D721Med (cell line): ENCODE measurements at regions not wholly inside any gene's neighbourhood (a gene's known extent, or its start where the extent isn't known, plus 50 kb on each side); places are given as distances from the start of the nearest gene placed in this dataset.

Source experiments
- DNase-seq: peaks from one replicate; pipeline ENCODE4 v3.0.0; 2011; ENCODE audit warnings: low spot score; ENCODE audit not compliant: insufficient read length
- FAIRE-seq: peaks from 2 replicates; lab custom pipeline; 2011; peaks lifted over from hg19 to GRCh38; lab: Jason Lieb, UNC
- CTCF ChIP-seq: IDR thresholded peaks from 2 replicates; pipeline ENCODE4 v1.5.1; 2012; ENCODE audit warnings: mild to moderate bottlenecking, control low read depth; ENCODE audit not compliant: insufficient read depth; ENCODE audit errors: missing control alignments

DNA sequence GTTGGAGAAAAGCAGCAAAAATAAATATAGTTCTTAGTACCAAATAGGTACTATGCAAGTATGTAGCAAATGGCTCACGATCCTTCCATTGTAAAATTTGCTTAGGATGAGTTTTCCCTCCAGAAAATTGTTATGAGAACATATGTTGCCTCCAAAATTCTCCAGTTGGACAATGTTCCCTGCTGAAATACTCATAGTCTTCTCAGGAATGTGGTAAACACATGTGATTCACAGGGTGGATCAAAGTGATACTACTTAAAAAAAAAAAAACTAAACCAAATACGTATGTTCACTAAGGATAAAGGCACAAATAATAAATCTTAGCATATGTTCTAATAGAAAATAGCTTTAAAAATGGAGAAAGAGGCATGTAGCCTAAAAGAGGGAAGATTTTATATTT, 84.3 kb upstream of the ZNF385D start:
- DNase-seq (no peak), FAIRE-seq (no peak)
- TF ChIP-seq CTCF: no peak

DNA sequence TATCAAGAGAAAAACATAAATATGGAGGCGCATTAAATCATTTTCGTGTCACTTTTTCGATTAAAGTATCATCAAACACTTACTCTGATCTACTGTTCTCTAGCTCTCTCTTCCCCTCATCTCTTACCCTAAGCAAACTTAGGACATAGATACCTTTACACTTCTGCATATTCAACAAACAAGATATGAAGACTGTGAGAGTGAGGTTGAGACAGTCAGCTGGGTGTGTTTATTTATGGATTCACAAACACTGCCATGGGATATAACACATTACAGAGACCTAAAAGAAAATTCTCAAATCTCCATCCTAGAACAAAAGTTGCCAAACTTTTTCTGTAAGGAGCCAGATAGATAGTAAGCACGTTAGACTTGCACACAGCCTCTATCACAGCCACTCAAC, 85.2 kb upstream of the ZNF385D start:
- FAIRE-seq (no peak), DNase-seq (no peak)
- no peak for TF ChIP-seq CTCF

- FAIRE-seq (no peak), DNase-seq (no peak)
- no peak for TF ChIP-seq CTCF
Measured at GRCh38 chr3:21839176-21839575, 88.2 kb upstream of the ZNF385D start.

DNA sequence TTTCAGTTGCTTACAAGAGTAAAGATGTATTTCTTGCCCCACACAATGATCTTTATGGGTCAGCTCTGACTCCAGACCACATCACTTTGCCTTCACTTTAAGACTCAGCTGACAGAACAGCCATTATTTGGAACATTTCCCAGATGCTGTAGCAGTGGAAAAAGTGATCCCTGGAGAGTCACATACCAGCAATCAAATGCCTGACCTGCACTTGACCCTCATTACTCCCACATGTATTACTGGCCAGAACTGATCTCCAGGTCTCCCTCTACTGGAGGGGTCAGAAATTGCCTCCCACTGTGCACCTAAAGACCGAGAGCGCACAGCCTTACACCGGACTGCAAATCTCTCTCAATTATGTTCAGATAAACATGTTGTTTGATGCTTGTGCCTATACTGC, 88.6 kb upstream of the ZNF385D start:
- FAIRE-seq (no peak), DNase-seq (no peak)
- TF ChIP-seq CTCF: no peak

DNA sequence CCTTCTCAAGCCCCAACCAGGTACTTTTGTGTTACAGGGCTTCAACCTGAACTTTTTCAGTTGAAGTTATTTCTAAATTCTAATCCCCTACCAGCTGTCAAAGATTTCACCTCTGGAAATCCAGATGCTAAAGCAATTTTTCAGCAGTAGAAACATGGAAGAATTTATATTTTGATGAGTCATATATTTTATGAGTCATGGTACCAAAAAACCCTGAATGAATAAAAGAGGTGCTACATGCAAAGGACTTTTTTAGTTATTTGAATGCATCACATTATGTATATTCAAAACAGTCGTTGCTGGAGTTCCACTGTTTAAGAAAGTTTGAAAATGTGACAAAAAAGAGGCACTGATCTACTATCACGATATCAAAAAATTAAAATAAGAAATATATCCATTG, 96.0 kb upstream of the ZNF385D start:
- TF ChIP-seq CTCF: no peak
- FAIRE-seq (no peak), DNase-seq (no peak)

DNA sequence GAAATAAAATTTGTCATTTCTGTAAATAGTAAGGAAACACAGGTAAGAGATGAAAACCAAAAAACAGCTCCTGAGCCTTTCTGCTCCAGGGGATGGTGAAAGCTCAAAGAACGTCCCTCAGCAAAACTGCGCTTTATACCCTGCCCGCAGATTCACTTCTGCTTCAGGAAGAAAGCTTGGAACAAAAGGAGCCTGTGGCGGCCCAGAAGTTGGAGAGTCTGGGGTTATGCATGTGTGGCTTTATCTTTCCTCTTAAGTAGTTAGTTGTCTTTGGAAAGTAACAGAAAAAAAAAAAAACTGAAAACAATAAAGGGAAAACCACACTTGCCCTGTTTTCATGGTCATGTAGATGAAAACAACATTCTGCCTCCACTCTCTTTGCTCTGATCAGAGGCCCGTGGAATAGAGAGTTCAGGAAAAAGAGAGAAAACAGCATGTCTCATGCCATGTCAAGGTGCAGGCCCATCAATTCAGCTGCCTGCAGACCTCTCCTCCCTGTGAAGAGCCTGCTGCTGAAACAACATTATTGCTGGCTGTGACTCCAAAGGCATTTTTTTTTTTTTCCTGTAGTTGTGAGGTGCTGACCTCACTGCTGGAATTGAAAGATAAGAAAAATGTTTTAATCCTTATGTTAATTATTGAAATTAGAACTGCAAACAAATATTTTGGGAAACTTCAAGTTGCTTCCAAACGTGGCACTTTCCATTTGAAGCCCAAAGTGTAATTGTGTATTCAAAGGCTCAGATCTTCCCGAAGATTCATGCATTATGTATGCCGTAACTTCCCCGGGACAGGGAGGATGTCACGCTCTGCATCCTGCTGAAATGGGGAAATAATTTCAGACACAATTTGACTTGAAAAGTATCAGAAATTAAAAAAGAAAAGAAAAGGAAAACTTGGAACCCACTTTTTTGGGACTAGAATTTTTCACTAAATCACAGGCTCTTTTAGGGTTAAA, 108.4 kb upstream of the ZNF385D start:
- DNase-seq (no peak), FAIRE-seq (no peak)
- TF ChIP-seq CTCF: no peak

GRCh38 chr3:21860082-21860475, 109.1 kb upstream of the ZNF385D start:
- TF ChIP-seq CTCF: no peak
- FAIRE-seq (no peak), DNase-seq (no peak)
